Activated CD8-positive, alpha-beta T cell treated with anti-CD3 and anti-CD28 coated beads for 36 hours (primary cell): ENCODE measurements at regions not wholly inside any gene's neighbourhood (a gene's known extent, or its start where the extent isn't known, plus 50 kb on each side); places are given as distances from the start of the nearest gene placed in this dataset.

Experiments
- ATAC-seq: fragments of 200-7000 bp; cut with Tn5 transposase; one replicate; pipeline ENCODE4 v1.10.0; 2021; ENCODE audit warnings: mild to moderate bottlenecking, moderate library complexity
- CTCF ChIA-PET: fragments of 350-600 bp; sonication (Branson Sonifier 250); formaldehyde crosslinking; loops from one replicate; lab custom pipeline; 2021; ENCODE audit warnings: antibody characterized with exemption; lab: Charles Lee
- POLR2A ChIA-PET: fragments of 350-600 bp; sonication (Branson Sonifier 250); formaldehyde crosslinking; loops from one replicate; lab custom pipeline; 2021; ENCODE audit warnings: antibody characterized with exemption; lab: Charles Lee
- DNase-seq: peaks from one replicate; pipeline ENCODE4 v3.0.0-alpha.2; 2020
- H3K27ac Mint-ChIP-seq: one replicate; pipeline ENCODE4 v1.8.0; 2021; ENCODE audit warnings: mild to moderate bottlenecking, mixed read lengths
- H3K27me3 Mint-ChIP-seq: one replicate; pipeline ENCODE4 v1.8.0; 2021; ENCODE audit warnings: mixed read lengths
- H3K36me3 Mint-ChIP-seq: one replicate; pipeline ENCODE4 v1.8.0; 2021; ENCODE audit warnings: low read depth, mixed read lengths
- H3K4me1 Mint-ChIP-seq: one replicate; pipeline ENCODE4 v1.8.0; 2021; ENCODE audit warnings: low read depth, mixed read lengths
- H3K4me3 Mint-ChIP-seq: one replicate; pipeline ENCODE4 v1.8.0; 2021; ENCODE audit warnings: mild to moderate bottlenecking, moderate library complexity, mixed read lengths
- H3K9me3 Mint-ChIP-seq: one replicate; pipeline ENCODE4 v1.8.0; 2021; ENCODE audit warnings: mixed read lengths
- intact Hi-C: fragments of 100-400 bp; cut with micrococcal nuclease; formaldehyde crosslinking; loops from one replicate; pipeline ENCODE4 v1.10.0; 2022
- TF ChIP-seq, protein P1 (sequence below): fragments of 200-600 bp; IDR thresholded peaks from one replicate; pipeline ENCODE4 v1.8.0; 2022; ENCODE audit warnings: antibody characterized with exemption, mild to moderate bottlenecking

- Mint-ChIP-seq H3K27me3 (no peaks in the 10 kb centered on the region), H3K4me1 (peaks cover 12% of the 10 kb centered on the region), H3K4me3 (no peak overlapping the region), H3K27ac (no peak overlapping the region), H3K36me3 (no peaks in the 10 kb centered on the region), H3K9me3 (no peaks in the 10 kb centered on the region)
- TF ChIP-seq, protein P1, sequence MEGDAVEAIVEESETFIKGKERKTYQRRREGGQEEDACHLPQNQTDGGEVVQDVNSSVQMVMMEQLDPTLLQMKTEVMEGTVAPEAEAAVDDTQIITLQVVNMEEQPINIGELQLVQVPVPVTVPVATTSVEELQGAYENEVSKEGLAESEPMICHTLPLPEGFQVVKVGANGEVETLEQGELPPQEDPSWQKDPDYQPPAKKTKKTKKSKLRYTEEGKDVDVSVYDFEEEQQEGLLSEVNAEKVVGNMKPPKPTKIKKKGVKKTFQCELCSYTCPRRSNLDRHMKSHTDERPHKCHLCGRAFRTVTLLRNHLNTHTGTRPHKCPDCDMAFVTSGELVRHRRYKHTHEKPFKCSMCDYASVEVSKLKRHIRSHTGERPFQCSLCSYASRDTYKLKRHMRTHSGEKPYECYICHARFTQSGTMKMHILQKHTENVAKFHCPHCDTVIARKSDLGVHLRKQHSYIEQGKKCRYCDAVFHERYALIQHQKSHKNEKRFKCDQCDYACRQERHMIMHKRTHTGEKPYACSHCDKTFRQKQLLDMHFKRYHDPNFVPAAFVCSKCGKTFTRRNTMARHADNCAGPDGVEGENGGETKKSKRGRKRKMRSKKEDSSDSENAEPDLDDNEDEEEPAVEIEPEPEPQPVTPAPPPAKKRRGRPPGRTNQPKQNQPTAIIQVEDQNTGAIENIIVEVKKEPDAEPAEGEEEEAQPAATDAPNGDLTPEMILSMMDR, result no peak
- POLR2A ChIA-PET, result interaction anchor here (1.5 kb wide), 1 partner anchor 9 kb away, joined by 5 read pairs; no protein-coding TSS in a partner anchor
- ATAC-seq (no peak), DNase-seq (no peak)
- CTCF ChIA-PET, result interaction anchor here (1.1 kb wide), 1 partner anchor 19 kb away, joined by 4 read pairs; no protein-coding TSS in a partner anchor
- intact Hi-C loops, result loop anchor here (10.0 kb wide), 1 partner anchor 426 kb away; no protein-coding TSS in a partner anchor
These were observed 177.4 kb downstream of the ARHGAP12 start for GRCh38 chr10:31751051-31751737.

- no peaks in the 10 kb centered on the region for H3K9me3 Mint-ChIP-seq
- POLR2A ChIA-PET, result interaction anchor here (1.5 kb wide), 1 partner anchor 10 kb away, joined by 5 read pairs; no protein-coding TSS in a partner anchor
- peaks cover 22% of the 10 kb centered on the region for H3K4me1 Mint-ChIP-seq
- no peak overlapping the region for H3K4me3 Mint-ChIP-seq
- H3K27me3 Mint-ChIP-seq, result no peaks in the 10 kb centered on the region
- no peak for ATAC-seq
- intact Hi-C loops, result loop anchor here (5.0 to 10.0 kb wide), 2 partner anchors 43 to 425 kb away; no protein-coding TSS in a partner anchor
- TF ChIP-seq, protein P1, result no peak
- CTCF ChIA-PET, result interaction anchor here (1.0 kb wide), 1 partner anchor 967 kb away, joined by 4 read pairs; no protein-coding TSS in a partner anchor
- H3K27ac Mint-ChIP-seq, result no peak overlapping the region
- H3K36me3 Mint-ChIP-seq, result no peaks in the 10 kb centered on the region
- no peak for DNase-seq
These were observed 178.4 kb downstream of the ARHGAP12 start for GRCh38 chr10:31749981-31750840.

DNA sequence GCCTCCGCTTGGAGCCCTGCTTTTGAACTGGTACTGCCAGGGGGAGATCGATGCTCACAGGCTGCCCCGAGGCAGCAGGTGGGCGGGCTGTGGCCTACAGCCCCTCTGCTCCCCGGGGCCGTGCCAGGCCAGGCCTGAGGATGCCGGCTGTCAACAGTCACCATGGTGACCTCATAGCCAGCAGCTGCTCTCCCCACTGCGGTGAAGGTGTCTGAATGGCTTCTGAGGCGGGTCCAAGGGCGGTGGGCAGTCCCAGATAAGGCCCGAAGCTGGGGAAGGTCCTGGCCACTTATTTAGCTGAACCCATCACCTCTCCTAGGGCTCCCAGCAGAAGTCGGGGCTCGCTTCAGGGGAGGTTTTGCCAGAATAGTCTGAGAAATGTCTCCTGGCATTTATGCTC lies 179.3 kb downstream of the ARHGAP12 start:
- ChIA-PET POLR2A (no interaction called here), CTCF (interaction anchor here (1.0 kb wide), 1 partner anchor 966 kb away, joined by 4 read pairs; no protein-coding TSS in a partner anchor)
- H3K36me3 Mint-ChIP-seq, result no peaks in the 10 kb centered on the region
- H3K4me1 Mint-ChIP-seq, result peaks cover 30% of the 10 kb centered on the region
- no peak for ATAC-seq
- intact Hi-C loops, result loop anchor here (5.0 kb wide), 1 partner anchor 42 kb away; no protein-coding TSS in a partner anchor
- TF ChIP-seq, protein P1, result no peak
- DNase-seq, result no peak
- no peak overlapping the region for H3K27ac Mint-ChIP-seq
- no peak overlapping the region for H3K4me3 Mint-ChIP-seq
- no peaks in the 10 kb centered on the region for H3K27me3 Mint-ChIP-seq
- no peaks in the 10 kb centered on the region for H3K9me3 Mint-ChIP-seq

GRCh38 chr10:31745612-31746376 lies 182.8 kb downstream of the ARHGAP12 start:
- ChIA-PET POLR2A (interaction anchor here (0.9 to 2.5 kb wide), 6 partner anchors 12 to 22 kb away, joined by 3 to 16 read pairs (median 4); no protein-coding TSS in a partner anchor), CTCF (interaction anchor here (0.6 to 2.3 kb wide), 5 partner anchors 11 to 839 kb away, joined by 3 to 12 read pairs (median 7); no protein-coding TSS in a partner anchor)
- DNase-seq (peak; percentile 74), ATAC-seq (peak; percentile 99)
- H3K36me3 Mint-ChIP-seq, result no peaks in the 10 kb centered on the region
- intact Hi-C loops, result loop anchor here (5.0 kb wide), 1 partner anchor 38 kb away; no protein-coding TSS in a partner anchor
- H3K27me3 Mint-ChIP-seq, result no peaks in the 10 kb centered on the region
- peak overlapping the region; percentile 89 for H3K27ac Mint-ChIP-seq
- TF ChIP-seq, protein P1, result no peak
- H3K9me3 Mint-ChIP-seq, result peaks cover 3% of the 10 kb centered on the region
- H3K4me1 Mint-ChIP-seq, result peaks cover 32% of the 10 kb centered on the region
- H3K4me3 Mint-ChIP-seq, result no peak overlapping the region
